K562 (cell line): ENCODE measurements at regions not wholly inside any gene's neighbourhood (a gene's known extent, or its start where the extent isn't known, plus 50 kb on each side); places are given as distances from the start of the nearest gene placed in this dataset.

Source experiments
- ATAC-seq: fragments of 200-7000 bp; cut with Tn5 transposase; 3 replicates; pipeline ENCODE4 v1.9.1; 2020; ENCODE audit warnings: moderate library complexity
- BruUV-seq: library from RNA; stranded (reverse); fragments of 400-500 nt; replicated peaks from 2 replicates; lab custom pipeline; 2021; lab: Mats Ljungman, UMichigan
- CTCF ChIA-PET: fragments of 300-600 bp; formaldehyde crosslinking; extraction: SDS; loops from one replicate; lab custom pipeline; 2021; ENCODE audit warnings: low intra/inter-chr PET ratio; lab: Yijun Ruan, JAX
- POLR2A ChIA-PET: fragments of 300-600, 350-650 bp; sonication (Branson Sonifier 250); formaldehyde crosslinking; extraction: SDS; loops from one replicate; lab custom pipeline; 2021; ENCODE audit warnings: antibody characterized with exemption, inconsistent platforms; lab: Yijun Ruan, JAX
- DNase-seq, 4 experiments: peaks; one replicate each; pipeline versions ENCODE4 v3.0.0 to v3.0.0-alpha.2; 2011 to 2018; ENCODE audit warnings: low spot score in 3 of 4, mixed read lengths in 3 of 4; ENCODE audit errors: extremely low read depth in 1 of 4
- FAIRE-seq: peaks from 2 replicates; lab custom pipeline; 2011; peaks lifted over from hg19 to GRCh38; lab: Jason Lieb, UNC
- H2AFZ ChIP-seq: 2 replicates; pipeline ENCODE4 v1.6.0; 2011; ENCODE audit warnings: low read depth, low read length, control low read depth, inconsistent platforms
- H3K27ac ChIP-seq: fragments of 200-600 bp; 3 replicates; pipeline ENCODE4 v1.8.0; 2011; ENCODE audit warnings: low read depth, mild to moderate bottlenecking, control low read depth, inconsistent platforms, low read length, moderate library complexity, mixed read lengths; ENCODE audit errors: extremely low read depth
- H3K27me3 ChIP-seq, 2 experiments: fragments of 300-600 bp in 1 of 2; 2 replicates in 1 of 2; 3 replicates in 1 of 2; pipeline versions ENCODE4 v1.6.0 to v1.8.0; 2011; ENCODE audit warnings: inconsistent platforms in 2 of 2, low read length in 2 of 2, mild to moderate bottlenecking in 1 of 2, mixed read lengths in 1 of 2, moderate library complexity in 1 of 2; ENCODE audit not compliant: control insufficient read depth in 2 of 2, insufficient read depth in 2 of 2
- H3K36me3 ChIP-seq: fragments of 300-600 bp; 3 replicates; pipeline ENCODE4 v1.8.0; 2011; ENCODE audit warnings: mild to moderate bottlenecking, low read length, inconsistent platforms; ENCODE audit not compliant: control insufficient read depth, insufficient read depth
- H3K4me1 ChIP-seq, 2 experiments: fragments of 200-600 bp in 1 of 2; replicated peaks in 1 of 2; 2 replicates in 1 of 2; 3 replicates in 1 of 2; pipeline versions ENCODE4 v1.5.1 to v1.8.0; 2011; ENCODE audit warnings: inconsistent platforms in 2 of 2, low read length in 2 of 2, mild to moderate bottlenecking in 1 of 2, mixed read lengths in 1 of 2, moderate library complexity in 1 of 2; ENCODE audit not compliant: control insufficient read depth in 2 of 2, insufficient read depth in 2 of 2
- H3K4me2 ChIP-seq: 2 replicates; pipeline ENCODE4 v1.6.1; 2011; ENCODE audit warnings: low read length, control low read depth, inconsistent platforms, mixed read lengths; ENCODE audit not compliant: insufficient read depth
- H3K4me3 ChIP-seq: fragments of 200-600 bp; sonication (generic), shearing (Covaris generic); 2 replicates; pipeline ENCODE4 v1.5.1; 2016; ENCODE audit warnings: control low read depth, inconsistent platforms
- H3K79me2 ChIP-seq: fragments of 200-600 bp; 3 replicates; pipeline ENCODE4 v1.8.0; 2011; ENCODE audit warnings: low read length, inconsistent platforms; ENCODE audit not compliant: control insufficient read depth, insufficient read depth
- H3K9ac ChIP-seq, 2 experiments: 2 replicates each; pipeline versions ENCODE4 v1.6.0 to v1.6.1; 2011; ENCODE audit warnings: low read depth in 2 of 2, low read length in 2 of 2, control low read depth in 1 of 2, inconsistent platforms in 1 of 2, mild to moderate bottlenecking in 1 of 2, mixed read lengths in 1 of 2; ENCODE audit not compliant: insufficient read depth in 1 of 2
- H3K9me1 ChIP-seq: one replicate; pipeline ENCODE4 v1.6.0; 2011; ENCODE audit warnings: inconsistent platforms, mild to moderate bottlenecking, low read length, moderate library complexity; ENCODE audit not compliant: control insufficient read depth, insufficient read depth
- H3K9me3 ChIP-seq: replicated peaks from 2 replicates; pipeline ENCODE4 v1.5.1; 2011; ENCODE audit warnings: low read depth, low read length, inconsistent platforms; ENCODE audit not compliant: control insufficient read depth, insufficient read depth
- H4K20me1 ChIP-seq: replicated peaks from 2 replicates; pipeline ENCODE4 v1.6.1; 2011; ENCODE audit warnings: low read length, inconsistent platforms, mixed read lengths; ENCODE audit not compliant: control insufficient read depth, insufficient read depth
- ELF2 ChIP-seq: fragments of 250-450 bp; sonication (Bioruptor Pico); IDR thresholded peaks from 2 replicates; pipeline ENCODE4 v1.5.0; 2021; ENCODE audit warnings: mild to moderate bottlenecking
- RERE ChIP-seq: sonication (generic); formaldehyde crosslinking; IDR thresholded peaks from 2 replicates; pipeline ENCODE4 v1.8.0; 2023; ENCODE audit warnings: missing genetic modification reagents, mild to moderate bottlenecking, borderline replicate concordance
- WGBS: fragments of 100-300 bp; shearing (Covaris generic); methylation state at CpG from one replicate; pipeline ENCODE4 v1.1.6; 2016; ENCODE audit warnings: low coverage, mixed read lengths; ENCODE audit not compliant: insufficient coverage; ENCODE audit errors: missing lambda C conversion rate; 5-methylcytosine and 5-hydroxymethylcytosine counted together
- in situ Hi-C: fragments of 300-500 bp; cut with MboI; formaldehyde crosslinking; loops from 4 replicates; pipeline ENCODE4 v1.15.0; 2018; ENCODE audit warnings: inconsistent platforms, mixed read lengths
- intact Hi-C: fragments of 100-400 bp; cut with micrococcal nuclease; formaldehyde crosslinking; loops from 2 replicates; pipeline ENCODE4 v1.14.2; 2022
- TF ChIP-seq, protein P1 (sequence below): fragments of 450-650 bp; formaldehyde crosslinking; IDR thresholded peaks from 2 replicates; pipeline ENCODE4 v1.4.0; 2020; ENCODE audit warnings: mild to moderate bottlenecking, mixed read lengths

GRCh38 chr7:13416544-13416943 is 572.9 kb downstream of the ETV1 start:
- Histone ChIP-seq H4K20me1 (no peaks in the 10 kb centered on the region), H3K4me1 (no peaks in the 10 kb centered on the region), H3K9ac (no peak overlapping the region), H3K9me3 (no peaks in the 10 kb centered on the region; the same call in 1 of the 2 replicates), H3K79me2 (no peaks in the 10 kb centered on the region), H3K4me2 (no peak overlapping the region), H3K36me3 (no peaks in the 10 kb centered on the region), H3K27ac (no peak overlapping the region), H2AFZ (no peak overlapping the region), H3K4me3 (no peak overlapping the region), H3K27me3 (no peaks in the 10 kb centered on the region), H3K9me1 (no peaks in the 10 kb centered on the region)
- ChIA-PET POLR2A (no interaction called here), CTCF (interaction anchor here (0.6 kb wide), 1 partner anchor 1377 kb away, joined by 5 read pairs; no protein-coding TSS in a partner anchor)
- DNase-seq (no peak), FAIRE-seq (no peak), ATAC-seq (no peak)
- no TSS peak for BruUV-seq
- in situ Hi-C loops (no loop called here), intact Hi-C loops (no loop called here)
- TF ChIP-seq ELF2 (CRISPR knock-in tag) (no peak), RERE (CRISPR knock-in tag) (no peak)
- TF ChIP-seq, protein P1, sequence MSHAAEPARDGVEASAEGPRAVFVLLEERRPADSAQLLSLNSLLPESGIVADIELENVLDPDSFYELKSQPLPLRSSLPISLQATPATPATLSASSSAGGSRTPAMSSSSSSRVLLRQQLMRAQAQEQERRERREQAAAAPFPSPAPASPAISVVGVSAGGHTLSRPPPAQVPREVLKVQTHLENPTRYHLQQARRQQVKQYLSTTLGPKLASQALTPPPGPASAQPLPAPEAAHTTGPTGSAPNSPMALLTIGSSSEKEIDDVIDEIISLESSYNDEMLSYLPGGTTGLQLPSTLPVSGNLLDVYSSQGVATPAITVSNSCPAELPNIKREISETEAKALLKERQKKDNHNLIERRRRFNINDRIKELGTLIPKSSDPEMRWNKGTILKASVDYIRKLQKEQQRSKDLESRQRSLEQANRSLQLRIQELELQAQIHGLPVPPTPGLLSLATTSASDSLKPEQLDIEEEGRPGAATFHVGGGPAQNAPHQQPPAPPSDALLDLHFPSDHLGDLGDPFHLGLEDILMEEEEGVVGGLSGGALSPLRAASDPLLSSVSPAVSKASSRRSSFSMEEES, result peak; percentile 67
- 0% methylated on average over 1 of the region's 1 CpG for WGBS
